GM21360 (cell line): ENCODE measurements at regions not wholly inside any gene's neighbourhood (a gene's known extent, or its start where the extent isn't known, plus 50 kb on each side); places are given as distances from the start of the nearest gene placed in this dataset.

Experiments used
- ATAC-seq: cut with Tn5 transposase; IDR thresholded peaks from one replicate; pipeline ENCODE4 v1.9.1; 2021; ENCODE audit warnings: mild to moderate bottlenecking, moderate library complexity; ENCODE audit not compliant: unreplicated experiment

GRCh38 chr7:135831455-135832195, 83.0 kb upstream of the FAM180A start:
- ATAC-seq = no peak

- ATAC-seq = no peak
These were observed 80.0 kb upstream of the FAM180A start for GRCh38 chr7:135828604-135829003.

GRCh38 chr7:135827391-135827790, 78.8 kb upstream of the FAM180A start:
- no peak for ATAC-seq

- no peak for ATAC-seq
These were observed 76.8 kb upstream of the FAM180A start for GRCh38 chr7:135825406-135825805.

- no peak for ATAC-seq
These were observed 73.8 kb upstream of the FAM180A start for GRCh38 chr7:135822376-135822775.

GRCh38 chr7:135817583-135817982, 69.0 kb upstream of the FAM180A start:
- no peak for ATAC-seq

GRCh38 chr7:135815033-135815432, 66.4 kb upstream of the FAM180A start:
- ATAC-seq = no peak

GRCh38 chr7:135812148-135812547, 63.5 kb upstream of the FAM180A start:
- ATAC-seq = no peak

- no peak for ATAC-seq
These were observed 62.9 kb upstream of the FAM180A start for GRCh38 chr7:135811506-135811905.

GRCh38 chr7:135808206-135808605, 59.6 kb upstream of the FAM180A start:
- ATAC-seq = no peak

- no peak for ATAC-seq
These were observed 54.5 kb upstream of the FAM180A start for GRCh38 chr7:135803143-135803542.

- no peak for ATAC-seq
These were observed 54.1 kb upstream of the FAM180A start for GRCh38 chr7:135802697-135803096.

- ATAC-seq = no peak
These were observed 53.3 kb upstream of the FAM180A start for GRCh38 chr7:135801877-135802276.

GRCh38 chr7:135801045-135801693, 52.6 kb upstream of the FAM180A start:
- no peak for ATAC-seq

GRCh38 chr7:135800560-135800959, 51.9 kb upstream of the FAM180A start:
- ATAC-seq = no peak

- ATAC-seq = no peak
These were observed 51.3 kb upstream of the FAM180A start for GRCh38 chr7:135799881-135800280.
